DOHH2 (cell line): ENCODE measurements at regions not wholly inside any gene's neighbourhood (a gene's known extent, or its start where the extent isn't known, plus 50 kb on each side); places are given as distances from the start of the nearest gene placed in this dataset.

ENCODE experiments used
- CTCF ChIP-seq: fragments of 200-600 bp; sonication (generic); IDR thresholded peaks from one replicate; pipeline ENCODE4 v1.5.1; 2014; ENCODE audit warnings: antibody characterized with exemption, mild to moderate bottlenecking, low read depth, low read length; ENCODE audit not compliant: poor library complexity, severe bottlenecking
- EZH2phosphoT487 ChIP-seq: fragments of 200-600 bp; sonication (generic); IDR thresholded peaks from 2 replicates; pipeline ENCODE4 v1.6.1; 2017; ENCODE audit warnings: borderline replicate concordance, mild to moderate bottlenecking, antibody characterized with exemption, low read length, moderate library complexity, mixed read lengths

GRCh38 chr4:133524369-133524768, 375.3 kb downstream of the PCDH10 start:
- TF ChIP-seq CTCF (no peak), EZH2phosphoT487 (no peak)
